ENCODE measurements at regions not wholly inside any gene's neighbourhood (a gene's known extent, or its start where the extent isn't known, plus 50 kb on each side); places are given as distances from the start of the nearest gene placed in this dataset.
"Not testable (repeated sequence)": the region's sequence is repeated elsewhere in the genome, so short reads cannot be mapped to it uniquely, and the experiment has no call there.

GRCh38 chr1:238727670-238728069 lies 658.7 kb upstream of the CHRM3 start:
- no peak for DNase-seq

- no peak for DNase-seq
Observed at GRCh38 chr1:238722812-238723211, 663.6 kb upstream of the CHRM3 start.

GRCh38 chr1:238710697-238711096 lies 675.7 kb upstream of the CHRM3 start:
- no peak for DNase-seq

GRCh38 chr1:238701024-238701423 lies 685.3 kb upstream of the CHRM3 start:
- no peak for DNase-seq

GRCh38 chr1:238690415-238690814 lies 696.0 kb upstream of the CHRM3 start:
- no peak for DNase-seq

- DNase-seq: not testable (repeated sequence)
Observed at GRCh38 chr1:238684576-238684975, 701.8 kb upstream of the CHRM3 start.

GRCh38 chr1:238681451-238681850 lies 704.9 kb upstream of the CHRM3 start:
- DNase-seq: no peak

GRCh38 chr1:238681021-238681420 lies 705.3 kb upstream of the CHRM3 start:
- DNase-seq: no peak

- DNase-seq: no peak
Observed at GRCh38 chr1:238677567-238677966, 708.8 kb upstream of the CHRM3 start.

GRCh38 chr1:238675221-238675620 lies 711.1 kb upstream of the CHRM3 start:
- DNase-seq: no peak

- DNase-seq: no peak
Observed at GRCh38 chr1:238674316-238674715, 712.1 kb upstream of the CHRM3 start.

- no peak for DNase-seq
Observed at GRCh38 chr1:238673561-238673960, 712.8 kb upstream of the CHRM3 start.

GRCh38 chr1:238672806-238673205 lies 713.6 kb upstream of the CHRM3 start:
- DNase-seq: no peak

GRCh38 chr1:238672262-238672661 lies 714.1 kb upstream of the CHRM3 start:
- DNase-seq: no peak

GRCh38 chr1:238664139-238664538 lies 722.2 kb upstream of the CHRM3 start:
- no peak for DNase-seq

GRCh38 chr1:238660849-238661248 lies 725.5 kb upstream of the CHRM3 start:
- no peak for DNase-seq

GRCh38 chr1:238658763-238659162 lies 727.6 kb upstream of the CHRM3 start:
- DNase-seq: no peak

GRCh38 chr1:238653693-238654321 lies 732.6 kb upstream of the CHRM3 start:
- DNase-seq: no peak

GRCh38 chr1:238652346-238652968 lies 733.9 kb upstream of the CHRM3 start:
- DNase-seq: no peak

GRCh38 chr1:238649200-238649599 lies 737.2 kb upstream of the CHRM3 start:
- no peak for DNase-seq

- no peak for DNase-seq
Observed at GRCh38 chr1:238648751-238649150, 737.6 kb upstream of the CHRM3 start.

GRCh38 chr1:238648296-238648695 lies 738.1 kb upstream of the CHRM3 start:
- no peak for DNase-seq

- no peak for DNase-seq
Observed at GRCh38 chr1:238647877-238648276, 738.5 kb upstream of the CHRM3 start.

- no peak for DNase-seq
Observed at GRCh38 chr1:238642231-238642630, 744.1 kb upstream of the CHRM3 start.

- no peak for DNase-seq
Observed at GRCh38 chr1:238639861-238640260, 746.5 kb upstream of the CHRM3 start.
